NCI-H1048 (cell line): ENCODE measurements at regions not wholly inside any gene's neighbourhood (a gene's known extent, or its start where the extent isn't known, plus 50 kb on each side); places are given as distances from the start of the nearest gene placed in this dataset.

Experiments used
- DNase-seq: peaks from one replicate; lab custom pipeline; 2025; lab: John Stamatoyannopoulos, UW

- DNase-seq, result no peak
These were observed 385.2 kb downstream of the PCDH20 start for GRCh38 chr13:61030445-61030844.

- DNase-seq, result no peak
These were observed 386.6 kb downstream of the PCDH20 start for GRCh38 chr13:61029064-61029463.

GRCh38 chr13:61024046-61024445 lies 391.6 kb downstream of the PCDH20 start:
- DNase-seq, result no peak

- no peak for DNase-seq
These were observed 393.8 kb downstream of the PCDH20 start for GRCh38 chr13:61021838-61022237.

GRCh38 chr13:61013796-61014195 lies 401.9 kb downstream of the PCDH20 start:
- DNase-seq, result no peak

- no peak for DNase-seq
These were observed 405.3 kb downstream of the PCDH20 start for GRCh38 chr13:61010358-61010757.

- DNase-seq, result no peak
These were observed 413.0 kb downstream of the PCDH20 start for GRCh38 chr13:61002686-61003085.

GRCh38 chr13:60990032-60990733 lies 425.5 kb downstream of the PCDH20 start:
- no peak for DNase-seq

- no peak for DNase-seq
These were observed 429.3 kb downstream of the PCDH20 start for GRCh38 chr13:60986301-60986700.

GRCh38 chr13:60981407-60981806 lies 434.2 kb downstream of the PCDH20 start:
- no peak for DNase-seq

- DNase-seq, result no peak
These were observed 439.3 kb downstream of the PCDH20 start for GRCh38 chr13:60976367-60976766.

- DNase-seq, result no peak
These were observed 441.4 kb downstream of the PCDH20 start for GRCh38 chr13:60974296-60974695.

- DNase-seq, result no peak
These were observed 442.1 kb downstream of the PCDH20 start for GRCh38 chr13:60973529-60973928.

GRCh38 chr13:60970736-60971135 lies 444.9 kb downstream of the PCDH20 start:
- no peak for DNase-seq

- no peak for DNase-seq
These were observed 446.0 kb downstream of the PCDH20 start for GRCh38 chr13:60969656-60970055.

GRCh38 chr13:60959427-60959826 lies 456.2 kb downstream of the PCDH20 start:
- DNase-seq, result no peak

GRCh38 chr13:60957816-60958215 lies 457.8 kb downstream of the PCDH20 start:
- no peak for DNase-seq

- DNase-seq, result no peak
These were observed 470.3 kb downstream of the PCDH20 start for GRCh38 chr13:60945396-60945795.

- no peak for DNase-seq
These were observed 470.8 kb downstream of the PCDH20 start for GRCh38 chr13:60944863-60945262.

GRCh38 chr13:60944016-60944415 lies 471.6 kb downstream of the PCDH20 start:
- no peak for DNase-seq

GRCh38 chr13:60936281-60936680 lies 479.4 kb downstream of the PCDH20 start:
- DNase-seq, result no peak

- no peak for DNase-seq
These were observed 482.0 kb downstream of the PCDH20 start for GRCh38 chr13:60933638-60934037.

GRCh38 chr13:60931858-60932546 lies 483.6 kb downstream of the PCDH20 start:
- no peak for DNase-seq

GRCh38 chr13:60925686-60926085 lies 490.0 kb downstream of the PCDH20 start:
- no peak for DNase-seq
